Neural cell (in vitro differentiated cells): ENCODE measurements at regions not wholly inside any gene's neighbourhood (a gene's known extent, or its start where the extent isn't known, plus 50 kb on each side); places are given as distances from the start of the nearest gene placed in this dataset.

Experiments
- H2AFZ ChIP-seq: fragments of 200-600, 300-800 bp; sonication (generic), shearing (Covaris generic); 2 replicates; pipeline ENCODE4 v1.6.0; 2014; ENCODE audit warnings: low read depth, mild to moderate bottlenecking, antibody characterized with exemption, low read length, moderate library complexity
- H3F3A ChIP-seq: fragments of 200-600 bp; shearing (Covaris generic); 2 replicates; pipeline ENCODE4 v1.6.1; 2016; ENCODE audit warnings: mild to moderate bottlenecking, moderate library complexity, mixed read lengths, antibody characterized with exemption, low read length; ENCODE audit not compliant: insufficient read depth, poor library complexity, severe bottlenecking
- H3K27ac ChIP-seq: fragments of 200-600, 300-800 bp; sonication (generic), shearing (Covaris generic); 2 replicates; pipeline ENCODE4 v1.5.1; 2014; ENCODE audit warnings: mild to moderate bottlenecking, low read length, moderate library complexity
- H3K27me3 ChIP-seq: fragments of 300-800, 200-600 bp; sonication (generic), shearing (Covaris generic); 2 replicates; pipeline ENCODE4 v1.6.0; 2014; ENCODE audit warnings: mild to moderate bottlenecking, low read depth, low read length, moderate library complexity; ENCODE audit not compliant: insufficient read depth
- H3K36me3 ChIP-seq: fragments of 300-800, 200-600 bp; sonication (generic), shearing (Covaris generic); 2 replicates; pipeline ENCODE4 v1.5.1; 2014; ENCODE audit warnings: mild to moderate bottlenecking, antibody characterized with exemption, low read length, moderate library complexity; ENCODE audit not compliant: insufficient read depth
- H3K4me2 ChIP-seq: fragments of 300-800, 200-600 bp; sonication (generic), shearing (Covaris generic); 2 replicates; pipeline ENCODE4 v1.6.0; 2014; ENCODE audit warnings: mild to moderate bottlenecking, low read length
- H3K4me3 ChIP-seq: fragments of 300-800, 200-600 bp; sonication (generic), shearing (Covaris generic); 2 replicates; pipeline ENCODE4 v1.5.1; 2014; ENCODE audit warnings: mild to moderate bottlenecking, low read length, moderate library complexity
- H3K79me2 ChIP-seq: fragments of 200-600 bp; shearing (Covaris generic); replicated peaks from 2 replicates; pipeline ENCODE4 v1.6.0; 2014; ENCODE audit warnings: mild to moderate bottlenecking, low read length, moderate library complexity; ENCODE audit not compliant: insufficient read depth
- H3K9ac ChIP-seq: fragments of 300-800, 200-600 bp; sonication (generic), shearing (Covaris generic); 2 replicates; pipeline ENCODE4 v1.6.1; 2016; ENCODE audit warnings: mild to moderate bottlenecking, low read length, mixed read lengths
- H3K9me2 ChIP-seq: fragments of 200-600 bp; shearing (Covaris generic); 2 replicates; pipeline ENCODE4 v1.6.1; 2016; ENCODE audit warnings: mild to moderate bottlenecking, low read length, mixed read lengths; ENCODE audit not compliant: insufficient read depth
- H3K9me3 ChIP-seq: fragments of 200-600, 300-800 bp; sonication (generic), shearing (Covaris generic); 2 replicates; pipeline ENCODE4 v1.6.1; 2016; ENCODE audit warnings: mild to moderate bottlenecking, mixed run types, low read length, moderate library complexity, mixed read lengths
- H4K20me1 ChIP-seq: fragments of 200-600 bp; shearing (Covaris generic); 2 replicates; pipeline ENCODE4 v1.6.1; 2016; ENCODE audit warnings: mild to moderate bottlenecking, mixed run types; ENCODE audit not compliant: insufficient read depth
- CTCF ChIP-seq: fragments of 450-650 bp; IDR thresholded peaks from 2 replicates; pipeline ENCODE4 v1.5.1; 2014; ENCODE audit warnings: antibody characterized with exemption, mild to moderate bottlenecking, moderate library complexity; ENCODE audit not compliant: poor library complexity, severe bottlenecking
- EP300 ChIP-seq: fragments of 450-650 bp; conservative IDR thresholded peaks from 2 replicates; pipeline ENCODE4 v1.6.1; 2014; ENCODE audit warnings: antibody characterized with exemption, mild to moderate bottlenecking, moderate library complexity; ENCODE audit not compliant: poor library complexity, severe bottlenecking
- EZH2 ChIP-seq: fragments of 200-600, 300-800 bp; shearing (Covaris generic), sonication (generic); IDR thresholded peaks from 2 replicates; pipeline ENCODE4 v1.6.1; 2014; ENCODE audit warnings: antibody characterized with exemption, low read length, borderline replicate concordance, mild to moderate bottlenecking; ENCODE audit not compliant: insufficient read depth, poor library complexity, severe bottlenecking
- MXI1 ChIP-seq: fragments of 450-650 bp; conservative IDR thresholded peaks from 2 replicates; pipeline ENCODE4 v1.6.1; 2014; ENCODE audit warnings: antibody characterized with exemption, mild to moderate bottlenecking; ENCODE audit not compliant: poor library complexity, severe bottlenecking
- POLR2AphosphoS5 ChIP-seq: IDR thresholded peaks from 2 replicates; pipeline ENCODE4 v1.6.1; 2012
- RAD21 ChIP-seq: fragments of 450-650 bp; conservative IDR thresholded peaks from 2 replicates; pipeline ENCODE4 v1.6.1; 2014; ENCODE audit warnings: antibody characterized with exemption, mild to moderate bottlenecking, moderate library complexity
- REST ChIP-seq: IDR thresholded peaks from 2 replicates; pipeline ENCODE4 v1.6.1; 2012; ENCODE audit warnings: borderline replicate concordance
- SMC3 ChIP-seq: fragments of 450-650 bp; conservative IDR thresholded peaks from 2 replicates; pipeline ENCODE4 v1.6.1; 2014; ENCODE audit warnings: antibody characterized with exemption, mild to moderate bottlenecking, moderate library complexity; ENCODE audit not compliant: poor library complexity
- TAF1 ChIP-seq: IDR thresholded peaks from 2 replicates; pipeline ENCODE4 v1.6.1; 2012; ENCODE audit warnings: low read depth

GRCh38 chr3:31409389-31409788 lies 123.3 kb upstream of the STT3B start:
- Histone ChIP-seq H3K27me3 (no peaks in the 10 kb centered on the region), H3K4me2 (no peak overlapping the region), H4K20me1 (no peaks in the 10 kb centered on the region), H3K9ac (no peak overlapping the region), H3K4me3 (no peak overlapping the region), H3F3A (no peaks in the 10 kb centered on the region), H3K9me3 (no peaks in the 10 kb centered on the region), H3K36me3 (no peaks in the 10 kb centered on the region), H3K79me2 (no peaks in the 10 kb centered on the region), H3K27ac (no peak overlapping the region), H2AFZ (no peak overlapping the region), H3K9me2 (no peaks in the 10 kb centered on the region)
- TF ChIP-seq RAD21: no peak
- TF ChIP-seq REST: no peak
- no peak for TF ChIP-seq SMC3
- no peak for TF ChIP-seq EZH2
- TF ChIP-seq CTCF: no peak
- TF ChIP-seq EP300: no peak
- no peak for TF ChIP-seq MXI1

GRCh38 chr3:31409866-31410265 lies 122.9 kb upstream of the STT3B start:
- Histone ChIP-seq H3F3A (no peaks in the 10 kb centered on the region), H3K79me2 (no peaks in the 10 kb centered on the region), H3K36me3 (no peaks in the 10 kb centered on the region), H3K9me2 (no peaks in the 10 kb centered on the region), H4K20me1 (no peaks in the 10 kb centered on the region), H3K27ac (no peak overlapping the region), H3K27me3 (no peaks in the 10 kb centered on the region), H3K9ac (no peak overlapping the region), H2AFZ (no peak overlapping the region), H3K4me3 (no peak overlapping the region), H3K4me2 (no peak overlapping the region), H3K9me3 (no peaks in the 10 kb centered on the region)
- no peak for TF ChIP-seq CTCF
- no peak for TF ChIP-seq EP300
- no peak for TF ChIP-seq TAF1
- no peak for TF ChIP-seq EZH2
- no peak for TF ChIP-seq POLR2AphosphoS5
- no peak for TF ChIP-seq REST
- no peak for TF ChIP-seq RAD21
- no peak for TF ChIP-seq SMC3
- TF ChIP-seq MXI1: no peak
